Uterus (tissue), 3 donors: ENCODE measurements at regions not wholly inside any gene's neighbourhood (a gene's known extent, or its start where the extent isn't known, plus 50 kb on each side); places are given as distances from the start of the nearest gene placed in this dataset.

ENCODE experiments used
- DNase-seq, 2 donors: peaks; one replicate each; pipeline ENCODE4 v3.0.0-alpha.2; 2019 to 2020
- H3K27ac ChIP-seq, 2 donors: fragments of 200-600 bp; sonication (generic); 1 replicate in 1 of 2; 2 replicates in 1 of 2; pipeline ENCODE4 v1.5.1; 2016 to 2018
- H3K27me3 ChIP-seq, 2 donors: fragments of 200-600 bp; sonication (generic); one replicate each; pipeline ENCODE4 v1.5.1; 2018 to 2019; ENCODE audit warnings: control low read depth in 1 of 2
- H3K36me3 ChIP-seq, 2 donors: fragments of 200-600 bp; sonication (generic); one replicate each; pipeline ENCODE4 v1.5.1; 2019; ENCODE audit warnings: control low read depth in 1 of 2
- H3K4me1 ChIP-seq, 2 donors: fragments of 200-600 bp; sonication (generic); one replicate each; pipeline ENCODE4 v1.5.1; 2018 to 2019; ENCODE audit warnings: control low read depth in 1 of 2
- H3K4me3 ChIP-seq, 2 donors: fragments of 200-600 bp; sonication (generic); 1 replicate in 1 of 2; 2 replicates in 1 of 2; pipeline ENCODE4 v1.5.1; 2018 to 2019; ENCODE audit warnings: mild to moderate bottlenecking in 1 of 2
- H3K9me3 ChIP-seq, 2 donors: fragments of 200-600 bp; sonication (generic); one replicate each; pipeline ENCODE4 v1.5.1; 2019; ENCODE audit warnings: control low read depth in 1 of 2
- POLR2A ChIP-seq, 2 donors: fragments of 450-650 bp; IDR thresholded peaks; one replicate each; pipeline ENCODE4 v1.6.1; 2016; ENCODE audit warnings: antibody characterized with exemption in 2 of 2, mild to moderate bottlenecking in 1 of 2, moderate library complexity in 1 of 2
- intact Hi-C: fragments of 100-400 bp; cut with DNase I; formaldehyde crosslinking; loops from one replicate; pipeline ENCODE4 v1.15.1; 2023; ENCODE audit warnings: low total_unique reads
- TF ChIP-seq, protein P1 (sequence below), 4 experiments: fragments of 200-600 bp in 2 of 4; fragments of 450-650 bp in 2 of 4; sonication (generic) in 2 of 4; IDR thresholded peaks; one replicate each; pipeline ENCODE4 v1.5.1; 2016 to 2019; ENCODE audit warnings: antibody characterized with exemption in 4 of 4, mild to moderate bottlenecking in 2 of 4, moderate library complexity in 1 of 4
- donor health status: DM: yes; HTN: yes; CAD: no.

DNA sequence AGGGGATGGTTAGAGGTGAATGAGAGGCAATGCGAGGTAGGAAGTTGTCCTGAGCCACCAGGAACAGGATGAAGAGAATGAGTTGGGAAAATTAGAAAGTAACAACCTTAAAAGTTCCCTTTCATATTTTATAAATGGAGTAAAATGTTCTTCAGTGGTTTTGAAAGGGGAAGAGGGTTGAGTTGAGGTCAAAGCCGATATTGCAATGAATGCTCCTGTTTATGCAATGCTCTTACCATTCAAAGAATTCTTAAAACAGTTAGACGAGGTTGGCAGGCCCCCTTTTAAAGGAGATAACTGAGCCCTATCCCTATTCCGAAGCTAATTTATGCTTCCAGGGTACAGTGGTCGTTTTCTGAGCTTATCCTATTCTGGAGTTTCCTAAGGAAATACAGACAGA lies 2110.3 kb upstream of the CELF4 start:
- TF ChIP-seq POLR2A (IDR thresholded peaks at IDR 0.05), result no peak
- TF ChIP-seq, protein P1, sequence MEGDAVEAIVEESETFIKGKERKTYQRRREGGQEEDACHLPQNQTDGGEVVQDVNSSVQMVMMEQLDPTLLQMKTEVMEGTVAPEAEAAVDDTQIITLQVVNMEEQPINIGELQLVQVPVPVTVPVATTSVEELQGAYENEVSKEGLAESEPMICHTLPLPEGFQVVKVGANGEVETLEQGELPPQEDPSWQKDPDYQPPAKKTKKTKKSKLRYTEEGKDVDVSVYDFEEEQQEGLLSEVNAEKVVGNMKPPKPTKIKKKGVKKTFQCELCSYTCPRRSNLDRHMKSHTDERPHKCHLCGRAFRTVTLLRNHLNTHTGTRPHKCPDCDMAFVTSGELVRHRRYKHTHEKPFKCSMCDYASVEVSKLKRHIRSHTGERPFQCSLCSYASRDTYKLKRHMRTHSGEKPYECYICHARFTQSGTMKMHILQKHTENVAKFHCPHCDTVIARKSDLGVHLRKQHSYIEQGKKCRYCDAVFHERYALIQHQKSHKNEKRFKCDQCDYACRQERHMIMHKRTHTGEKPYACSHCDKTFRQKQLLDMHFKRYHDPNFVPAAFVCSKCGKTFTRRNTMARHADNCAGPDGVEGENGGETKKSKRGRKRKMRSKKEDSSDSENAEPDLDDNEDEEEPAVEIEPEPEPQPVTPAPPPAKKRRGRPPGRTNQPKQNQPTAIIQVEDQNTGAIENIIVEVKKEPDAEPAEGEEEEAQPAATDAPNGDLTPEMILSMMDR (IDR thresholded peaks at IDR 0.05), result no peak
- Histone ChIP-seq H3K36me3 (no peaks in the 10 kb centered on the region), H3K4me1 (no peaks in the 10 kb centered on the region), H3K4me3 (no peak overlapping the region), H3K9me3 (no peaks in the 10 kb centered on the region), H3K27me3 (no peaks in the 10 kb centered on the region), H3K27ac (no peak overlapping the region)
- DNase-seq, result no peak
- intact Hi-C loops, result no loop called here

DNA sequence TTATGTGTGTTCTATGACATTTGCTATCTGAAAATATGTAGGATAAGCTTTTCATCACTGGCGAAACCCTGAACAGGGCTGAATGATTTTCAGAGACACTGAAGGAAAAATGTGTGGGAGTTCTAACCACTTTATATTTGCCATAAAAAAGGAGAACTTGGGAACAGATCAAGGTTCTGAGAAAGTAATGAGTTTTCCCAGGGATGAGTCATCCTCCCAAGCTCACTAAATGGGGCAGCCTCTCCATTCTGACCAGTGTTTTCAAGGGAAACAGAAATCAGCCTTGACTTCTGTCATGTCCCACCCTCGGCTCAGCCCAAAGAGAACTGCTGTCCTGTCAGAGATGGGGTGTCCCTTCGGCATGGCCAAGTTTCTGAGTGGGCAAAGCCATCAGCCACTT lies 2109.8 kb upstream of the CELF4 start:
- Histone ChIP-seq H3K9me3 (no peaks in the 10 kb centered on the region), H3K27ac (no peak overlapping the region), H3K27me3 (no peaks in the 10 kb centered on the region), H3K36me3 (no peaks in the 10 kb centered on the region), H3K4me3 (no peak overlapping the region), H3K4me1 (no peaks in the 10 kb centered on the region)
- no peak for DNase-seq
- intact Hi-C loops, result no loop called here
- TF ChIP-seq POLR2A (IDR thresholded peaks at IDR 0.05), result no peak
- TF ChIP-seq, protein P1 (IDR thresholded peaks at IDR 0.05), result no peak

DNA sequence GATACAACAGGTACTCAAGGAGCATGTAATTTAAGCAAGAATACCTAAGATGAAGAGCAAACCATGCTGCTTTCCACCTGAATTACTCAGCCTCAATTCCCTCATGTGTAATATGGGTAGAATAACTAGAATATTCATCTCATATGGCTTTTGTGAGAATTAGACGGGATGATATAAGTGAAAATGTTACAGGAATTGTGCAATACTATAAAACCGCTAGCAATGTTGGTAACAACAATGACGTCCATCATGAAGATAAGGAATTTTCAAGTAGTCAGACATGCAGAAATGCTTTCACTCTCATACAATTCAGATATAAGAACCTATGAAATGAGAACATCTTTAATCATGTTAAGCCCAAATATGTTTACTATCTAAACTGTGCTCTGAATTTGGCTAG lies 2106.6 kb upstream of the CELF4 start:
- TF ChIP-seq, protein P1 (IDR thresholded peaks at IDR 0.05), result no peak
- TF ChIP-seq POLR2A (IDR thresholded peaks at IDR 0.05), result no peak
- Histone ChIP-seq H3K27me3 (no peaks in the 10 kb centered on the region), H3K9me3 (no peaks in the 10 kb centered on the region), H3K4me3 (no peak overlapping the region), H3K36me3 (no peaks in the 10 kb centered on the region), H3K27ac (no peak overlapping the region), H3K4me1 (no peaks in the 10 kb centered on the region)
- intact Hi-C loops, result no loop called here
- no peak for DNase-seq

DNA sequence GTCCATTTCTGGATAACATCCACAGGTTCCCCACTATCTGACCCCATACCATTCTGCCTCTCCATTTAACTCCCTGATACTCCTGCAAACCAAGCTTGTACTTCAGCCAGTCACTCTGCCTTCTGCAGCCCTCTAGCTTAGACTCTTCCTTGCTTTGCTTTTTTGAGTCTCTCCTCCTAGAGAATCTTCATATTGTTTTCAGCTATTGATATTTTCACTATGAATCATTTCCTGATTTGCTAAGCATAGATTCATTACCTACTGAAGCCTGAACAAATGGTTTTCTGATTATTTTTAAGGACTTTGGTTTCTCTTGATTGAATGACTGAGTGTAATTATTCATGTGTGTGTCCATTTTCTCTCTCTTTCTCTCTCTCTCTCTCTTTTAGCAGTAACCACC lies 2102.3 kb upstream of the CELF4 start:
- Histone ChIP-seq H3K4me3 (no peak overlapping the region), H3K4me1 (no peaks in the 10 kb centered on the region), H3K9me3 (no peaks in the 10 kb centered on the region), H3K27me3 (no peaks in the 10 kb centered on the region), H3K36me3 (no peaks in the 10 kb centered on the region), H3K27ac (no peak overlapping the region)
- no peak for TF ChIP-seq POLR2A (IDR thresholded peaks at IDR 0.05)
- TF ChIP-seq, protein P1 (IDR thresholded peaks at IDR 0.05), result no peak
- no peak for DNase-seq
- intact Hi-C loops, result no loop called here

DNA sequence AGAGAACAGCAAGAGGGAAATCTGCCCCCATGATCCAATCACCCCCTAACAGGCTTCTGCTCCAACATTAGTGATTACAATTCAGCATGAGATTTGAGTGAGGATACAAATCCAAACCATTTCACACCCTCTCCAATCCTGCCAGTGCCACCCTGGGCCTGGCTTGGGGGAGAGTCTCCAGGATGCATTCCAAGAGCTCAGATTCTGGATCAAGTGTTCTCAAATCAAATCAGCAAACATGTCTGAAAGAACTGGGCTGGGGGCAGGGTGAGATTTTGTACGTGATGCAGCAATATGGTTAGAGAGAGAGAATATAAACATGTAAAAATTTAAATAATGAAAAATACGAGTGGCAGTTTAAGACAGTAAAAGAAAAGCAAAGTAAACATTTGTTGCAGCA lies 2100.9 kb upstream of the CELF4 start:
- no peaks in the 10 kb centered on the region for H3K9me3 ChIP-seq
- no peak overlapping the region for H3K27ac ChIP-seq
- H3K4me1 ChIP-seq, result no peaks in the 10 kb centered on the region
- TF ChIP-seq, protein P1 (IDR thresholded peaks at IDR 0.05), result no peak
- no peaks in the 10 kb centered on the region for H3K27me3 ChIP-seq
- intact Hi-C loops, result no loop called here
- no peak for DNase-seq
- no peaks in the 10 kb centered on the region for H3K36me3 ChIP-seq
- H3K4me3 ChIP-seq, result no peak overlapping the region
